ENCODE measurements at regions not wholly inside any gene's neighbourhood (a gene's known extent, or its start where the extent isn't known, plus 50 kb on each side); places are given as distances from the start of the nearest gene placed in this dataset.

- ChIA-PET POLR2A (no interaction called here), CTCF (no interaction called here)
- dilution Hi-C loops (cut with MboI; ENCODE audit: extremely low pct_ligation_motif_present, low sequenced_read_pairs), result no loop called here
- Histone ChIP-seq H2AFZ (ENCODE audit: low read depth, low read length) (no peak overlapping the region), H3K27ac (ENCODE audit: insufficient read depth, low read depth, low read length) (no peak overlapping the region), H3K9me1 (replicated peaks; ENCODE audit: control insufficient read depth, extremely low read depth, insufficient read depth, low read length) (no peaks in the 10 kb centered on the region), H3K4me1 (ENCODE audit: control insufficient read depth, extremely low read depth, insufficient read depth, low read length) (no peaks in the 10 kb centered on the region), H3K9ac (replicated peaks; ENCODE audit: extremely low read depth, insufficient read depth, low read length) (no peak overlapping the region), H3K9me3 (replicated peaks; ENCODE audit: control insufficient read depth, insufficient read depth, low read length) (no peaks in the 10 kb centered on the region), H4K20me1 (replicated peaks; ENCODE audit: control insufficient read depth, extremely low read depth, insufficient read depth, low read length) (no peaks in the 10 kb centered on the region), H3K4me2 (ENCODE audit: insufficient read depth, low read length) (no peak overlapping the region), H3K27me3 (ENCODE audit: control insufficient read depth in 2 of 2, insufficient read depth in 2 of 2, low read length in 2 of 2) (peaks cover 0 to 2% of the 10 kb centered on the region in 2 experiments), H3K36me3 (ENCODE audit: control insufficient read depth in 2 of 2, extremely low read depth in 1 of 2, insufficient read depth in 2 of 2, low read length in 2 of 2) (no peaks in the 10 kb centered on the region), H3K79me2 (ENCODE audit: control insufficient read depth, insufficient read depth, low read length) (no peaks in the 10 kb centered on the region), H3K4me3 (replicated peaks in 1 of 3; ENCODE audit: insufficient read depth in 1 of 3, low read depth in 1 of 3, low read length in 3 of 3) (no peak overlapping the region)
- no TSS peak for BruUV-seq (replicated peaks)
- FAIRE-seq (no peak), DNase-seq (ENCODE audit: low read depth, low spot score) (no peak)
- intact Hi-C loops (cut with micrococcal nuclease), result no loop called here
- TF ChIP-seq FOS (IDR thresholded peaks at IDR 0.05; ENCODE audit: borderline replicate concordance, insufficient read depth, low read length), result no peak
- TF ChIP-seq EZH2 (IDR thresholded peaks at IDR 0.05; ENCODE audit: borderline replicate concordance, low read depth, low read length, severe bottlenecking), result no peak
- TF ChIP-seq JUN (IDR thresholded peaks at IDR 0.05; ENCODE audit: borderline replicate concordance, insufficient read depth, insufficient read length, low read depth), result no peak
- TF ChIP-seq GATA2 (IDR thresholded peaks at IDR 0.05; ENCODE audit: insufficient read depth, insufficient read length, low read depth, low read length), result no peak
- no peak for TF ChIP-seq POLR2AphosphoS5 (IDR thresholded peaks at IDR 0.05; ENCODE audit: insufficient read depth, low read depth, low read length)
- TF ChIP-seq MAX (IDR thresholded peaks at IDR 0.05; ENCODE audit: insufficient read depth, insufficient read length), result no peak
- no peak for TF ChIP-seq CTCF (IDR thresholded peaks at IDR 0.05; ENCODE audit: extremely low read depth in 1 of 2, insufficient read depth in 1 of 2, low read depth in 1 of 2, low read length in 2 of 2)
These were observed 99.5 kb downstream of the MAFB start for GRCh38 chr20:40589581-40589980.
